HL-60 (cell line): ENCODE measurements at regions not wholly inside any gene's neighbourhood (a gene's known extent, or its start where the extent isn't known, plus 50 kb on each side); places are given as distances from the start of the nearest gene placed in this dataset.

Source experiments
- GABPA ChIP-seq: IDR thresholded peaks from 2 replicates; pipeline ENCODE4 v1.6.1; 2012; ENCODE audit warnings: low read depth
- POLR2AphosphoS5 ChIP-seq: IDR thresholded peaks from 2 replicates; pipeline ENCODE4 v1.6.1; 2012; ENCODE audit warnings: low read depth
- TF ChIP-seq, protein P1 (sequence below): IDR thresholded peaks from one replicate; pipeline ENCODE4 v1.5.1; 2011; ENCODE audit warnings: low read length, control low read depth, inconsistent platforms; ENCODE audit not compliant: insufficient read depth
- TF ChIP-seq, protein P2 (sequence below): IDR thresholded peaks from 2 replicates; pipeline ENCODE4 v1.6.1; 2012; ENCODE audit warnings: low read depth; ENCODE audit not compliant: insufficient replicate concordance

DNA sequence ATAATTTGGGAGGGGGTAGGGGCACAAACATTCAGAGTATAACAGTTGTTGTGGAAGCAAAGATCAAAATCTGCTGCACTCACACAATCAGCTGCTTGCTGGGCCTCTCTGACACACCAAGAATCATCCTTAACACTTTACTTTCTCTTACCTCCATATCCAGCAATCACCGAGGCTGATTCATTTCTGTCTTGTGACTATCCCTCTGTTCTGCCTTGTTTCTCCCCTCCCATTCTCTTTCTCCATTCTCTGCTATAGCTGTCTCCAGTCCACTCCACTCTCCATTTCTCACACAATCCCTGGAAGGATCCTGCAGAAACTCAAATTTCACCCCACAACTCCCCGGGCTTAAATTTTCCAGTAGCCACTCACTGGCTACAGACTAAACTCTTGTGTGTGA lies 91.8 kb upstream of the NGF start:
- TF ChIP-seq, protein P1, sequence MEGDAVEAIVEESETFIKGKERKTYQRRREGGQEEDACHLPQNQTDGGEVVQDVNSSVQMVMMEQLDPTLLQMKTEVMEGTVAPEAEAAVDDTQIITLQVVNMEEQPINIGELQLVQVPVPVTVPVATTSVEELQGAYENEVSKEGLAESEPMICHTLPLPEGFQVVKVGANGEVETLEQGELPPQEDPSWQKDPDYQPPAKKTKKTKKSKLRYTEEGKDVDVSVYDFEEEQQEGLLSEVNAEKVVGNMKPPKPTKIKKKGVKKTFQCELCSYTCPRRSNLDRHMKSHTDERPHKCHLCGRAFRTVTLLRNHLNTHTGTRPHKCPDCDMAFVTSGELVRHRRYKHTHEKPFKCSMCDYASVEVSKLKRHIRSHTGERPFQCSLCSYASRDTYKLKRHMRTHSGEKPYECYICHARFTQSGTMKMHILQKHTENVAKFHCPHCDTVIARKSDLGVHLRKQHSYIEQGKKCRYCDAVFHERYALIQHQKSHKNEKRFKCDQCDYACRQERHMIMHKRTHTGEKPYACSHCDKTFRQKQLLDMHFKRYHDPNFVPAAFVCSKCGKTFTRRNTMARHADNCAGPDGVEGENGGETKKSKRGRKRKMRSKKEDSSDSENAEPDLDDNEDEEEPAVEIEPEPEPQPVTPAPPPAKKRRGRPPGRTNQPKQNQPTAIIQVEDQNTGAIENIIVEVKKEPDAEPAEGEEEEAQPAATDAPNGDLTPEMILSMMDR, result no peak
- TF ChIP-seq GABPA, result no peak
- no peak for TF ChIP-seq POLR2AphosphoS5
- TF ChIP-seq, protein P2, sequence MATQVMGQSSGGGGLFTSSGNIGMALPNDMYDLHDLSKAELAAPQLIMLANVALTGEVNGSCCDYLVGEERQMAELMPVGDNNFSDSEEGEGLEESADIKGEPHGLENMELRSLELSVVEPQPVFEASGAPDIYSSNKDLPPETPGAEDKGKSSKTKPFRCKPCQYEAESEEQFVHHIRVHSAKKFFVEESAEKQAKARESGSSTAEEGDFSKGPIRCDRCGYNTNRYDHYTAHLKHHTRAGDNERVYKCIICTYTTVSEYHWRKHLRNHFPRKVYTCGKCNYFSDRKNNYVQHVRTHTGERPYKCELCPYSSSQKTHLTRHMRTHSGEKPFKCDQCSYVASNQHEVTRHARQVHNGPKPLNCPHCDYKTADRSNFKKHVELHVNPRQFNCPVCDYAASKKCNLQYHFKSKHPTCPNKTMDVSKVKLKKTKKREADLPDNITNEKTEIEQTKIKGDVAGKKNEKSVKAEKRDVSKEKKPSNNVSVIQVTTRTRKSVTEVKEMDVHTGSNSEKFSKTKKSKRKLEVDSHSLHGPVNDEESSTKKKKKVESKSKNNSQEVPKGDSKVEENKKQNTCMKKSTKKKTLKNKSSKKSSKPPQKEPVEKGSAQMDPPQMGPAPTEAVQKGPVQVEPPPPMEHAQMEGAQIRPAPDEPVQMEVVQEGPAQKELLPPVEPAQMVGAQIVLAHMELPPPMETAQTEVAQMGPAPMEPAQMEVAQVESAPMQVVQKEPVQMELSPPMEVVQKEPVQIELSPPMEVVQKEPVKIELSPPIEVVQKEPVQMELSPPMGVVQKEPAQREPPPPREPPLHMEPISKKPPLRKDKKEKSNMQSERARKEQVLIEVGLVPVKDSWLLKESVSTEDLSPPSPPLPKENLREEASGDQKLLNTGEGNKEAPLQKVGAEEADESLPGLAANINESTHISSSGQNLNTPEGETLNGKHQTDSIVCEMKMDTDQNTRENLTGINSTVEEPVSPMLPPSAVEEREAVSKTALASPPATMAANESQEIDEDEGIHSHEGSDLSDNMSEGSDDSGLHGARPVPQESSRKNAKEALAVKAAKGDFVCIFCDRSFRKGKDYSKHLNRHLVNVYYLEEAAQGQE, result no peak
